Natural killer cell (primary cell): ENCODE measurements at regions not wholly inside any gene's neighbourhood (a gene's known extent, or its start where the extent isn't known, plus 50 kb on each side); places are given as distances from the start of the nearest gene placed in this dataset.
"Not testable (repeated sequence)": the region's sequence is repeated elsewhere in the genome, so short reads cannot be mapped to it uniquely, and the experiment has no call there.

ENCODE experiments used
- ATAC-seq, 3 donors: fragments of 150-1000 bp in 2 of 3; fragments of 200-7000 bp in 1 of 3; cut with Tn5 transposase; 1 replicate in 1 of 3; 2 replicates in 2 of 3; pipeline ENCODE4 v1.10.0; 2021; ENCODE audit warnings: mild to moderate bottlenecking in 2 of 3, moderate library complexity in 2 of 3
- DNase-seq, 2 donors: peaks; one replicate each; pipeline versions ENCODE4 v3.0.0 to v3.0.0-alpha.2; 2013 to 2021; ENCODE audit warnings: mixed read lengths in 1 of 2
- H3K27ac ChIP-seq: one replicate; pipeline ENCODE4 v1.5.1; 2013; ENCODE audit warnings: mild to moderate bottlenecking, low read length
- H3K27me3 ChIP-seq: one replicate; pipeline ENCODE4 v1.6.1; 2013; ENCODE audit warnings: low read length; ENCODE audit not compliant: control insufficient read depth, insufficient read depth
- H3K36me3 ChIP-seq: one replicate; pipeline ENCODE4 v1.6.1; 2013; ENCODE audit warnings: low read length; ENCODE audit not compliant: control insufficient read depth, insufficient read depth
- H3K4me1 ChIP-seq: one replicate; pipeline ENCODE4 v1.6.1; 2013; ENCODE audit warnings: low read length; ENCODE audit not compliant: control insufficient read depth, insufficient read depth
- H3K4me3 ChIP-seq: one replicate; pipeline ENCODE4 v1.5.1; 2013; ENCODE audit warnings: low read length
- H3K9me3 ChIP-seq: one replicate; pipeline ENCODE4 v1.6.1; 2013; ENCODE audit warnings: low read length; ENCODE audit not compliant: control insufficient read depth, insufficient read depth
- H3K27ac Mint-ChIP-seq, 2 donors: one replicate each; pipeline ENCODE4 v1.8.0; 2022; ENCODE audit warnings: mild to moderate bottlenecking in 2 of 2, mixed read lengths in 2 of 2, moderate library complexity in 1 of 2
- H3K27me3 Mint-ChIP-seq, 2 donors: one replicate each; pipeline ENCODE4 v1.8.0; 2022; ENCODE audit warnings: low read depth in 2 of 2, mixed read lengths in 2 of 2
- H3K36me3 Mint-ChIP-seq: one replicate; pipeline ENCODE4 v1.8.0; 2022; ENCODE audit warnings: mixed read lengths
- H3K4me1 Mint-ChIP-seq, 2 donors: one replicate each; pipeline ENCODE4 v1.8.0; 2022; ENCODE audit warnings: mixed read lengths in 2 of 2
- H3K4me3 Mint-ChIP-seq: one replicate; pipeline ENCODE4 v1.8.0; 2022; ENCODE audit warnings: mild to moderate bottlenecking, moderate library complexity, mixed read lengths
- H3K9me3 Mint-ChIP-seq, 2 donors: one replicate each; pipeline ENCODE4 v1.8.0; 2022; ENCODE audit warnings: mixed read lengths in 2 of 2
- WGBS: methylation state at CpG from one replicate; pipeline ENCODE4 v1.1.7; 2013; ENCODE audit warnings: missing lambda C conversion rate; ENCODE audit not compliant: insufficient coverage; 5-methylcytosine and 5-hydroxymethylcytosine counted together
- intact Hi-C: fragments of 100-400 bp; cut with micrococcal nuclease; formaldehyde crosslinking; loops from one replicate; pipeline ENCODE4 v1.14.2; 2022
- TF ChIP-seq, protein P1 (sequence below): fragments of 200-600 bp; IDR thresholded peaks from one replicate; pipeline ENCODE4 v1.8.0; 2022; ENCODE audit warnings: antibody characterized with exemption

DNA sequence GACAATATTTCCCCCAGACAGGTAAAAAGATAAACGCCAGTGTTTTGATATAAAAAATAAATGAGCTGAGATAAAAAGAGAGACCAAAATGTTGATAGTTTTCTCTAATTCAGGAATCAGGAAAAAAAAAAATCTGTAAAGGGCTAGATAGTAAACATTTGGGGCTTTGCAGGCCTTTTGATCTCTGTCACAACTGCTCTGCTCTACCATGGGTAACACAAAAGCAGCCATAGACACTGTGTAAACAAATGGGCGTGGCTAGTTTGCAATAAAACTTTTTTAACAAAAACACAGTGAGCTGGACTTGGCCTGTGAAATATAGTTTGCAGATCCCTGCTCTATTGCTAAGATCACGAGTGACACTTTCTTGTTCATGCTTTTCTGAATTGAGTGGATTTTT, 219.1 kb upstream of the STXBP5 start:
- Mint-ChIP-seq H3K27ac (no peak overlapping the region), H3K9me3 (peaks cover 2 to 3% of the 10 kb centered on the region in 2 donors), H3K4me1 (no peaks in the 10 kb centered on the region), H3K36me3 (no peaks in the 10 kb centered on the region), H3K4me3 (no peak overlapping the region), H3K27me3 (no peaks in the 10 kb centered on the region)
- no peak overlapping the region for H3K4me3 ChIP-seq
- DNase-seq (no peak), ATAC-seq (no peak)
- H3K9me3 ChIP-seq: no peaks in the 10 kb centered on the region
- TF ChIP-seq, protein P1, sequence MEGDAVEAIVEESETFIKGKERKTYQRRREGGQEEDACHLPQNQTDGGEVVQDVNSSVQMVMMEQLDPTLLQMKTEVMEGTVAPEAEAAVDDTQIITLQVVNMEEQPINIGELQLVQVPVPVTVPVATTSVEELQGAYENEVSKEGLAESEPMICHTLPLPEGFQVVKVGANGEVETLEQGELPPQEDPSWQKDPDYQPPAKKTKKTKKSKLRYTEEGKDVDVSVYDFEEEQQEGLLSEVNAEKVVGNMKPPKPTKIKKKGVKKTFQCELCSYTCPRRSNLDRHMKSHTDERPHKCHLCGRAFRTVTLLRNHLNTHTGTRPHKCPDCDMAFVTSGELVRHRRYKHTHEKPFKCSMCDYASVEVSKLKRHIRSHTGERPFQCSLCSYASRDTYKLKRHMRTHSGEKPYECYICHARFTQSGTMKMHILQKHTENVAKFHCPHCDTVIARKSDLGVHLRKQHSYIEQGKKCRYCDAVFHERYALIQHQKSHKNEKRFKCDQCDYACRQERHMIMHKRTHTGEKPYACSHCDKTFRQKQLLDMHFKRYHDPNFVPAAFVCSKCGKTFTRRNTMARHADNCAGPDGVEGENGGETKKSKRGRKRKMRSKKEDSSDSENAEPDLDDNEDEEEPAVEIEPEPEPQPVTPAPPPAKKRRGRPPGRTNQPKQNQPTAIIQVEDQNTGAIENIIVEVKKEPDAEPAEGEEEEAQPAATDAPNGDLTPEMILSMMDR: no peak
- no peaks in the 10 kb centered on the region for H3K4me1 ChIP-seq
- H3K36me3 ChIP-seq: no peaks in the 10 kb centered on the region
- intact Hi-C loops: no loop called here
- no peaks in the 10 kb centered on the region for H3K27me3 ChIP-seq
- 58% methylated on average over 1 of the region's 3 CpGs for WGBS
- no peak overlapping the region for H3K27ac ChIP-seq

DNA sequence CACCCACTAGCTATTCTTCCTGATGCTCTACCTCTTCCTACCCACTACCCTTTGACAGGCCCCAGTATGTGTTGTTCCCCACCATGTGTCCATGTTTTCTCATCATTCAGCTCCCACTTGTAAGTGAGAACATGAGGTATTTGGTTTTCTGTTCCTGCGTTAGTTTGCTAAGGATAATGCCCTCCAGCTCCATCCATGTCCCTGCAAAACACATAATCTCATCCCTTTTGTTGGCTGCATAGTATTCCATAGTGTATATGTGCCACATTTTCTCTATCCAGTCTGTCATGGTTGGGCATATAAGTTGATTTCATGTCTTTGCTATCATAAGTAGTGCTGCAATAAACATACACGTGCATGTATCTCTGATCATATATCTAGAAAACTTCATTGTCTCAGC, 218.3 kb upstream of the STXBP5 start:
- H3K27ac Mint-ChIP-seq: no peak overlapping the region
- Histone ChIP-seq H3K4me1 (no peaks in the 10 kb centered on the region), H3K36me3 (no peaks in the 10 kb centered on the region), H3K27ac (no peak overlapping the region), H3K9me3 (no peaks in the 10 kb centered on the region), H3K4me3 (no peak overlapping the region), H3K27me3 (no peaks in the 10 kb centered on the region)
- no peak for DNase-seq
- no peak overlapping the region for H3K4me3 Mint-ChIP-seq
- H3K9me3 Mint-ChIP-seq: peaks cover 0 to 3% of the 10 kb centered on the region in 2 donors
- ATAC-seq: no peak
- WGBS: 92% methylated on average over 1 of the region's 2 CpGs
- no peaks in the 10 kb centered on the region for H3K36me3 Mint-ChIP-seq
- H3K4me1 Mint-ChIP-seq: no peaks in the 10 kb centered on the region
- H3K27me3 Mint-ChIP-seq: no peaks in the 10 kb centered on the region
- intact Hi-C loops: no loop called here
- TF ChIP-seq, protein P1: no peak

DNA sequence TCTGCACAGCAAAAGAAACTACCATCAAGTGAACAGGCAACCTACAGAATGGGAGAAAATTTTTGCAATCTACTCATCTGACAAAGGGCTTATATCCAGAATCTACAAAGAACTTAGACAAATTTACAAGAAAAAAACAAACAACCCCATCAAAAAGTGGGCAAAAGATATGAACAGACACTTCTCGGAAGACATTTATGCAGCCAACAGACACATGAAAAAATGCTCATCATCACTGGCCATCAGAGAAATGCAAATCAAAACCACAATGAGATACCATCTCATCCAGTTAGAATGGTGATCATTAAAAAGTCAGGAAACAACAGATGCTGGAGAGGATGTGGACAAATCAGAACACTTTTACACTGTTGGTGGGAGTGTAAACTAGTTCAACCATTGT, 216.3 kb upstream of the STXBP5 start:
- H3K4me3 Mint-ChIP-seq, intact Hi-C loops, H3K36me3 ChIP-seq, DNase-seq, H3K36me3 Mint-ChIP-seq, H3K4me3 ChIP-seq, H3K9me3 ChIP-seq, H3K27me3 Mint-ChIP-seq, H3K27me3 ChIP-seq, H3K4me1 Mint-ChIP-seq, H3K27ac ChIP-seq, H3K4me1 ChIP-seq, H3K27ac Mint-ChIP-seq, ATAC-seq, H3K9me3 Mint-ChIP-seq: not testable (repeated sequence)
- WGBS: no CpG with 5 or more reads among the region's 1 CpG

DNA sequence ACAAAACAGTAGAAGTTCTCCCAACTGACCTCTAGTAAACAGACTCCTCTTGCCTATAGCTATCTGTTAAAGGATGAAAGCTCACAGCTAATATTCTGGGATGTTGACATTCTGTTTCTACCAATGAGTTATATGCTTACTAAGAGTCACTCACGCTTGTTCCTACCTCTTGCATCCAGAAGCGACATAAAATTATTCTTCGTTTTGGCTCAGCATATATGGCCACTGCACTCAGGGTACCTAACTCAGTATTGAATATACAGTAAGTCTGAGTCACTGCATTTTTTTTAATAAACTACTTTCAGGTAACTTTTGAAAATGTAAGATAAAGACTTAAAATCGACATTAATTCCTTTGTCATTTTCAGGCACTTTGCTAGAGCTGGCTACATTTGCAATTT, 214.4 kb upstream of the STXBP5 start:
- Histone ChIP-seq H3K27ac (no peak overlapping the region), H3K9me3 (no peaks in the 10 kb centered on the region), H3K4me3 (no peak overlapping the region), H3K27me3 (no peaks in the 10 kb centered on the region), H3K36me3 (no peaks in the 10 kb centered on the region), H3K4me1 (no peaks in the 10 kb centered on the region)
- H3K36me3 Mint-ChIP-seq: no peaks in the 10 kb centered on the region
- peaks cover 3 to 4% of the 10 kb centered on the region in 2 donors for H3K9me3 Mint-ChIP-seq
- no peaks in the 10 kb centered on the region for H3K4me1 Mint-ChIP-seq
- 90% methylated on average over 4 of the region's 4 CpGs for whole genome bisulfite sequencing
- DNase-seq (no peak), ATAC-seq (no peak)
- no peaks in the 10 kb centered on the region for H3K27me3 Mint-ChIP-seq
- no peak overlapping the region for H3K4me3 Mint-ChIP-seq
- intact Hi-C loops: no loop called here
- TF ChIP-seq, protein P1: no peak
- H3K27ac Mint-ChIP-seq: no peak overlapping the region
